ENCODE measurements at regions not wholly inside any gene's neighbourhood (a gene's known extent, or its start where the extent isn't known, plus 50 kb on each side); places are given as distances from the start of the nearest gene placed in this dataset.

DNA sequence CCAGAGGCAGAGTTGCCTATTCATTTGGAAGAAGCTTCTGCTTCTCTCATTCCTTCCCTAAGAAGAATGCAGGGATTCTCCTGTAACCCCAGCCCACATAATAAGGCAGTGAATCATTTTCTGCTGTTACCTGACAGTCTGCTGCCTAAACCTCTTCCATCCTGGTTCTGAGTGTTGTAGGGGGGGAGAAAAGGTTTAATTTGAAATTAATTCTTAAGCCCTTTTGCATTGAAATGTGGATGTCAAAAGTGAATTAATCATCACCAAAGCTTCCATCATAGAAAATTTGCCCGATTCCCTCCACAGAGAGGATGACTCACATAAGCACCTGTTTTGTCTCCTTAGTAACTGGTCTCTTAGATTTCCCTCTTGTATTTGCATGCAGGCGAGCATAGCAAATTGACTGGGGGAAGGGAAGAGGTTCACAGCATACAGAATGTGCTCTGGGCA is 146.7 kb upstream of the FNDC3A start (continued):
- TF ChIP-seq, protein P1, sequence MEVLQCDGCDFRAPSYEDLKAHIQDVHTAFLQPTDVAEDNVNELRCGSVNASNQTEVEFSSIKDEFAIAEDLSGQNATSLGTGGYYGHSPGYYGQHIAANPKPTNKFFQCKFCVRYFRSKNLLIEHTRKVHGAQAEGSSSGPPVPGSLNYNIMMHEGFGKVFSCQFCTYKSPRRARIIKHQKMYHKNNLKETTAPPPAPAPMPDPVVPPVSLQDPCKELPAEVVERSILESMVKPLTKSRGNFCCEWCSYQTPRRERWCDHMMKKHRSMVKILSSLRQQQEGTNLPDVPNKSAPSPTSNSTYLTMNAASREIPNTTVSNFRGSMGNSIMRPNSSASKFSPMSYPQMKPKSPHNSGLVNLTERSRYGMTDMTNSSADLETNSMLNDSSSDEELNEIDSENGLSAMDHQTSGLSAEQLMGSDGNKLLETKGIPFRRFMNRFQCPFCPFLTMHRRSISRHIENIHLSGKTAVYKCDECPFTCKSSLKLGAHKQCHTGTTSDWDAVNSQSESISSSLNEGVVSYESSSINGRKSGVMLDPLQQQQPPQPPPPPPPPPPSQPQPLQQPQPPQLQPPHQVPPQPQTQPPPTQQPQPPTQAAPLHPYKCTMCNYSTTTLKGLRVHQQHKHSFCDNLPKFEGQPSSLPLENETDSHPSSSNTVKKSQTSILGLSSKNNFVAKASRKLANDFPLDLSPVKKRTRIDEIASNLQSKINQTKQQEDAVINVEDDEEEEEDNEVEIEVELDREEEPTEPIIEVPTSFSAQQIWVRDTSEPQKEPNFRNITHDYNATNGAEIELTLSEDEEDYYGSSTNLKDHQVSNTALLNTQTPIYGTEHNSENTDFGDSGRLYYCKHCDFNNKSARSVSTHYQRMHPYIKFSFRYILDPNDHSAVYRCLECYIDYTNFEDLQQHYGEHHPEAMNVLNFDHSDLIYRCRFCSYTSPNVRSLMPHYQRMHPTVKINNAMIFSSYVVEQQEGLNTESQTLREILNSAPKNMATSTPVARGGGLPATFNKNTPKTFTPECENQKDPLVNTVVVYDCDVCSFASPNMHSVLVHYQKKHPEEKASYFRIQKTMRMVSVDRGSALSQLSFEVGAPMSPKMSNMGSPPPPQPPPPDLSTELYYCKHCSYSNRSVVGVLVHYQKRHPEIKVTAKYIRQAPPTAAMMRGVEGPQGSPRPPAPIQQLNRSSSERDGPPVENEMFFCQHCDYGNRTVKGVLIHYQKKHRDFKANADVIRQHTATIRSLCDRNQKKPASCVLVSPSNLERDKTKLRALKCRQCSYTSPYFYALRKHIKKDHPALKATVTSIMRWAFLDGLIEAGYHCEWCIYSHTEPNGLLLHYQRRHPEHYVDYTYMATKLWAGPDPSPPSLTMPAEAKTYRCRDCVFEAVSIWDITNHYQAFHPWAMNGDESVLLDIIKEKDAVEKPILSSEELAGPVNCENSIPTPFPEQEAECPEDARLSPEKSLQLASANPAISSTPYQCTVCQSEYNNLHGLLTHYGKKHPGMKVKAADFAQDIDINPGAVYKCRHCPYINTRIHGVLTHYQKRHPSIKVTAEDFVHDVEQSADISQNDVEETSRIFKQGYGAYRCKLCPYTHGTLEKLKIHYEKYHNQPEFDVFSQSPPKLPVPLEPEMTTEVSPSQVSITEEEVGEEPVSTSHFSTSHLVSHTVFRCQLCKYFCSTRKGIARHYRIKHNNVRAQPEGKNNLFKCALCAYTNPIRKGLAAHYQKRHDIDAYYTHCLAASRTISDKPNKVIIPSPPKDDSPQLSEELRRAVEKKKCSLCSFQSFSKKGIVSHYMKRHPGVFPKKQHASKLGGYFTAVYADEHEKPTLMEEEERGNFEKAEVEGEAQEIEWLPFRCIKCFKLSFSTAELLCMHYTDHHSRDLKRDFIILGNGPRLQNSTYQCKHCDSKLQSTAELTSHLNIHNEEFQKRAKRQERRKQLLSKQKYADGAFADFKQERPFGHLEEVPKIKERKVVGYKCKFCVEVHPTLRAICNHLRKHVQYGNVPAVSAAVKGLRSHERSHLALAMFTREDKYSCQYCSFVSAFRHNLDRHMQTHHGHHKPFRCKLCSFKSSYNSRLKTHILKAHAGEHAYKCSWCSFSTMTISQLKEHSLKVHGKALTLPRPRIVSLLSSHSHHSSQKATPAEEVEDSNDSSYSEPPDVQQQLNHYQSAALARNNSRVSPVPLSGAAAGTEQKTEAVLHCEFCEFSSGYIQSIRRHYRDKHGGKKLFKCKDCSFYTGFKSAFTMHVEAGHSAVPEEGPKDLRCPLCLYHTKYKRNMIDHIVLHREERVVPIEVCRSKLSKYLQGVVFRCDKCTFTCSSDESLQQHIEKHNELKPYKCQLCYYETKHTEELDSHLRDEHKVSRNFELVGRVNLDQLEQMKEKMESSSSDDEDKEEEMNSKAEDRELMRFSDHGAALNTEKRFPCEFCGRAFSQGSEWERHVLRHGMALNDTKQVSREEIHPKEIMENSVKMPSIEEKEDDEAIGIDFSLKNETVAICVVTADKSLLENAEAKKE (CRISPR knock-in tag; IDR thresholded peaks at IDR 0.05): no peak
- TF ChIP-seq STAT1 (IDR thresholded peaks at IDR 0.05; ENCODE audit: unreplicated experiment): no peak
- no peak for TF ChIP-seq ZNF114 (CRISPR knock-in tag; IDR thresholded peaks at IDR 0.05)
- TF ChIP-seq CREB1 (CRISPR knock-in tag; IDR thresholded peaks at IDR 0.05; ENCODE audit: low read depth): no peak
- TF ChIP-seq POLR2AphosphoS5 (IDR thresholded peaks at IDR 0.05; ENCODE audit: low read depth): no peak
- TF ChIP-seq, protein P2, sequence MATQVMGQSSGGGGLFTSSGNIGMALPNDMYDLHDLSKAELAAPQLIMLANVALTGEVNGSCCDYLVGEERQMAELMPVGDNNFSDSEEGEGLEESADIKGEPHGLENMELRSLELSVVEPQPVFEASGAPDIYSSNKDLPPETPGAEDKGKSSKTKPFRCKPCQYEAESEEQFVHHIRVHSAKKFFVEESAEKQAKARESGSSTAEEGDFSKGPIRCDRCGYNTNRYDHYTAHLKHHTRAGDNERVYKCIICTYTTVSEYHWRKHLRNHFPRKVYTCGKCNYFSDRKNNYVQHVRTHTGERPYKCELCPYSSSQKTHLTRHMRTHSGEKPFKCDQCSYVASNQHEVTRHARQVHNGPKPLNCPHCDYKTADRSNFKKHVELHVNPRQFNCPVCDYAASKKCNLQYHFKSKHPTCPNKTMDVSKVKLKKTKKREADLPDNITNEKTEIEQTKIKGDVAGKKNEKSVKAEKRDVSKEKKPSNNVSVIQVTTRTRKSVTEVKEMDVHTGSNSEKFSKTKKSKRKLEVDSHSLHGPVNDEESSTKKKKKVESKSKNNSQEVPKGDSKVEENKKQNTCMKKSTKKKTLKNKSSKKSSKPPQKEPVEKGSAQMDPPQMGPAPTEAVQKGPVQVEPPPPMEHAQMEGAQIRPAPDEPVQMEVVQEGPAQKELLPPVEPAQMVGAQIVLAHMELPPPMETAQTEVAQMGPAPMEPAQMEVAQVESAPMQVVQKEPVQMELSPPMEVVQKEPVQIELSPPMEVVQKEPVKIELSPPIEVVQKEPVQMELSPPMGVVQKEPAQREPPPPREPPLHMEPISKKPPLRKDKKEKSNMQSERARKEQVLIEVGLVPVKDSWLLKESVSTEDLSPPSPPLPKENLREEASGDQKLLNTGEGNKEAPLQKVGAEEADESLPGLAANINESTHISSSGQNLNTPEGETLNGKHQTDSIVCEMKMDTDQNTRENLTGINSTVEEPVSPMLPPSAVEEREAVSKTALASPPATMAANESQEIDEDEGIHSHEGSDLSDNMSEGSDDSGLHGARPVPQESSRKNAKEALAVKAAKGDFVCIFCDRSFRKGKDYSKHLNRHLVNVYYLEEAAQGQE (IDR thresholded peaks at IDR 0.05; ENCODE audit: unreplicated experiment): no peak
- TF ChIP-seq EZH2 (IDR thresholded peaks at IDR 0.05; ENCODE audit: low read depth, unreplicated experiment): no peak
- TF ChIP-seq NANOG (IDR thresholded peaks at IDR 0.05; ENCODE audit: borderline replicate concordance): no peak
- no peak for TF ChIP-seq JUNB (IDR thresholded peaks at IDR 0.05; ENCODE audit: unreplicated experiment)
